A673 (cell line): ENCODE measurements at regions not wholly inside any gene's neighbourhood (a gene's known extent, or its start where the extent isn't known, plus 50 kb on each side); places are given as distances from the start of the nearest gene placed in this dataset.

Experiments
- CTCF ChIP-seq: fragments of 300-800, 200-600 bp; sonication (generic); conservative IDR thresholded peaks from 2 replicates; pipeline ENCODE4 v1.5.1; 2017; ENCODE audit warnings: low read depth, mild to moderate bottlenecking, antibody characterized with exemption, low read length, moderate library complexity, mixed read lengths
- EZH2 ChIP-seq: fragments of 200-600 bp; sonication (generic); IDR thresholded peaks from 2 replicates; pipeline ENCODE4 v1.6.1; 2017; ENCODE audit warnings: borderline replicate concordance, low read depth, mild to moderate bottlenecking, mixed read lengths, antibody characterized with exemption, low read length; ENCODE audit not compliant: poor library complexity, severe bottlenecking

GRCh38 chrX:42414057-42414456 lies 363.9 kb downstream of the PPP1R2C start:
- TF ChIP-seq CTCF (no peak), EZH2 (no peak)
